ENCODE measurements at regions not wholly inside any gene's neighbourhood (a gene's known extent, or its start where the extent isn't known, plus 50 kb on each side); places are given as distances from the start of the nearest gene placed in this dataset.

DNA sequence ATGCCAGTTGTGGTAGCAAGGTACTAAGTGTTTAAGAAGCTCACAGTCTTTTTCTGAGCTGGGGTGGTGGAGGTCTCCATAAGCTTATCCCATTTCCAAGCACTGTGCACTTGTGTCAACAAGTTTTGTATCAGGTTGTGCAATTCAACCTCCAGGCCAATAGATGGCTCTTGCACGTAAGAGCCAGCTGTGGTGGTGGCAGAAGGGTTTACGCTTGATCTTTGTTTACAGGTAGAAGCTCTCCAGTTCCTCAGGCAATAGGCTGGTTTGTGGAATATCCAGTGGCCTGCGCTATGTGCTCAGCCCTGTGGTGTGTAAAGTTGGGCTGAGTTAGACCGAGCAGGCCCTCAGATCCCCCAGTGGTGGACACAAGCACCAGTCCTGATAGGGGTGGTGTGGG is 89.7 kb upstream of the CNTNAP5 start:
- no peaks in the 10 kb centered on the region for H3K4me1 Mint-ChIP-seq (ENCODE audit: insufficient read depth, unreplicated experiment)
- no peak overlapping the region for H3K4me3 Mint-ChIP-seq (ENCODE audit: unreplicated experiment)
- intact Hi-C loops (cut with micrococcal nuclease): no loop called here
- TF ChIP-seq, protein P1, sequence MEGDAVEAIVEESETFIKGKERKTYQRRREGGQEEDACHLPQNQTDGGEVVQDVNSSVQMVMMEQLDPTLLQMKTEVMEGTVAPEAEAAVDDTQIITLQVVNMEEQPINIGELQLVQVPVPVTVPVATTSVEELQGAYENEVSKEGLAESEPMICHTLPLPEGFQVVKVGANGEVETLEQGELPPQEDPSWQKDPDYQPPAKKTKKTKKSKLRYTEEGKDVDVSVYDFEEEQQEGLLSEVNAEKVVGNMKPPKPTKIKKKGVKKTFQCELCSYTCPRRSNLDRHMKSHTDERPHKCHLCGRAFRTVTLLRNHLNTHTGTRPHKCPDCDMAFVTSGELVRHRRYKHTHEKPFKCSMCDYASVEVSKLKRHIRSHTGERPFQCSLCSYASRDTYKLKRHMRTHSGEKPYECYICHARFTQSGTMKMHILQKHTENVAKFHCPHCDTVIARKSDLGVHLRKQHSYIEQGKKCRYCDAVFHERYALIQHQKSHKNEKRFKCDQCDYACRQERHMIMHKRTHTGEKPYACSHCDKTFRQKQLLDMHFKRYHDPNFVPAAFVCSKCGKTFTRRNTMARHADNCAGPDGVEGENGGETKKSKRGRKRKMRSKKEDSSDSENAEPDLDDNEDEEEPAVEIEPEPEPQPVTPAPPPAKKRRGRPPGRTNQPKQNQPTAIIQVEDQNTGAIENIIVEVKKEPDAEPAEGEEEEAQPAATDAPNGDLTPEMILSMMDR (IDR thresholded peaks at IDR 0.05; ENCODE audit: unreplicated experiment): no peak
- POLR2A ChIA-PET: no interaction called here
- H3K27me3 Mint-ChIP-seq (ENCODE audit: insufficient read depth, unreplicated experiment): no peaks in the 10 kb centered on the region
- H3K9me3 Mint-ChIP-seq (ENCODE audit: unreplicated experiment): peaks cover 4% of the 10 kb centered on the region
- no TSS peak for BruUV-seq (replicated peaks)
- no peak overlapping the region for H3K27ac Mint-ChIP-seq (ENCODE audit: low read depth, unreplicated experiment)
- H3K36me3 Mint-ChIP-seq (ENCODE audit: insufficient read depth, unreplicated experiment): no peaks in the 10 kb centered on the region
- no peak for DNase-seq (ENCODE audit: unreplicated experiment)
- CTCF ChIA-PET: no interaction called here

DNA sequence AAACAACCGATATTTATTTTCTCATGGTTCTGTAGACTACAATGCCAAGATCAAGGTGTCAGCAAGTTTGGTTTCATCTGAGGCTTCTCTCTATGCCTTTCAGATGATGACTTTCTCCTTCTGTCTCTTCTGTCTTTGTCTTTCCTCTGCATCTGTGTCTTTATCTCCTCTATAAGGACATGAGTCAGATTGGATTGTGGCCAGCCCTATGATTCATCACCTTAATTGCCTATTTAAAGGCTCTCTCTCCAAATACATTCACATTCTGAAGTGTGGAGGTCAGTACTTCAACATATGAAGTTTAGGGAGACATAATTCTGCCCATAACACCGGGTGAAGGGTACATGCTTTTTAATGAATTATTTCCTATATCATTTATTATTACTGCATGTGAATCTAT is 71.2 kb upstream of the CNTNAP5 start:
- Mint-ChIP-seq H3K27me3 (ENCODE audit: insufficient read depth, unreplicated experiment) (no peaks in the 10 kb centered on the region), H3K4me3 (ENCODE audit: unreplicated experiment) (no peak overlapping the region), H3K9me3 (ENCODE audit: unreplicated experiment) (no peaks in the 10 kb centered on the region), H3K36me3 (ENCODE audit: insufficient read depth, unreplicated experiment) (no peaks in the 10 kb centered on the region), H3K27ac (ENCODE audit: low read depth, unreplicated experiment) (no peak overlapping the region), H3K4me1 (ENCODE audit: insufficient read depth, unreplicated experiment) (peaks cover 13% of the 10 kb centered on the region)
- intact Hi-C loops (cut with micrococcal nuclease): no loop called here
- no TSS peak for BruUV-seq (replicated peaks)
- ChIA-PET POLR2A (no interaction called here), CTCF (no interaction called here)
- peak; percentile 94 for DNase-seq (ENCODE audit: unreplicated experiment)
- TF ChIP-seq, protein P1 (IDR thresholded peaks at IDR 0.05; ENCODE audit: unreplicated experiment): no peak

DNA sequence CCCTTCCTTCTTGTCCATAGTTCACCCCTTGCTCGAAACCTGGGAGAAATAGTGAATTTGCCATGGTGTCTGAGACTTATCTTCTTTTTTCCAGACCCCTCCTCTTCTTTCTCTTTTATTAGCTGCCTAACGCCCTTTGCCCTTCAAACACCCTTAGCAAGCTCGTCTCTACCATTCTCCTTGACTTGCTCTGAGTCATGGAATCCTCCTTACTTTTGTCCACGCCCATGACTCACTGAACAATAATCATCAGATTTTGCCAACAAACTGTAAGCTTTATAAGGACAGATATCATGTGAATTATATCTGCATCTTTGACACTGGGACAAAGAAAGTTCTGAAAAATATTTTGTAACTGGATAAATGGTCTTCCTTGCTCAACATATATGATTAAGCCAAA is 67.1 kb upstream of the CNTNAP5 start:
- POLR2A ChIA-PET: no interaction called here

DNA sequence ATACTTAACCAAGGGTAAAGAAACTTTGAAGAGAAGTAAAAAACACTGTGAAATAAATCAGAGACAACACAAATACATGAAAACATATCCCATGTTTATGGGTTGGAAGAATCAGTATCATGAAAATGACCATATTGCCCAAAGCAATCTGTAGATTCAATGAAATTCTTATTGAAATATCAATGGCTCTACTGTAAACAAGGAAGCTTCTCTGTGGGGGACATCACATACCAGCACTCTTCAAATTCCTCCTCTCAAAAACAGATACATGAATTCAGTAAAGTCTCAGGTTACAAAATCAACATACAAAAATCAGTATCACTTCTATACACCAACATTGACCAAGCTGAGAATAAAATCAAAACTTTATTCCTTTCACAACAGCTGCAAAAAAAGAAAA is 63.5 kb upstream of the CNTNAP5 start:
- Mint-ChIP-seq H3K4me1 (ENCODE audit: insufficient read depth, unreplicated experiment) (peaks cover 6% of the 10 kb centered on the region), H3K4me3 (ENCODE audit: unreplicated experiment) (no peak overlapping the region), H3K27ac (ENCODE audit: low read depth, unreplicated experiment) (no peak overlapping the region), H3K9me3 (ENCODE audit: unreplicated experiment) (peaks cover 8% of the 10 kb centered on the region), H3K36me3 (ENCODE audit: insufficient read depth, unreplicated experiment) (no peaks in the 10 kb centered on the region), H3K27me3 (ENCODE audit: insufficient read depth, unreplicated experiment) (no peaks in the 10 kb centered on the region)
- TF ChIP-seq, protein P1 (IDR thresholded peaks at IDR 0.05; ENCODE audit: unreplicated experiment): no peak
- ChIA-PET CTCF (no interaction called here), POLR2A (interaction anchor here (0.6 kb wide), 1 partner anchor 33 kb away, joined by 3 read pairs; no protein-coding TSS in a partner anchor)
- BruUV-seq (replicated peaks): no TSS peak
- intact Hi-C loops (cut with micrococcal nuclease): no loop called here
- no peak for DNase-seq (ENCODE audit: unreplicated experiment)

More for the DNA sequence above, 67.1 kb upstream of the CNTNAP5 start:
- Mint-ChIP-seq H3K4me3 (ENCODE audit: unreplicated experiment) (no peak overlapping the region), H3K9me3 (ENCODE audit: unreplicated experiment) (peaks cover 8% of the 10 kb centered on the region), H3K4me1 (ENCODE audit: insufficient read depth, unreplicated experiment) (peaks cover 13% of the 10 kb centered on the region), H3K36me3 (ENCODE audit: insufficient read depth, unreplicated experiment) (no peaks in the 10 kb centered on the region), H3K27ac (ENCODE audit: low read depth, unreplicated experiment) (peak overlapping the region; percentile 1), H3K27me3 (ENCODE audit: insufficient read depth, unreplicated experiment) (no peaks in the 10 kb centered on the region)
- intact Hi-C loops (cut with micrococcal nuclease): no loop called here
- TF ChIP-seq, protein P1 (IDR thresholded peaks at IDR 0.05; ENCODE audit: unreplicated experiment): no peak
- CTCF ChIA-PET: no interaction called here
- BruUV-seq (replicated peaks): no TSS peak
- DNase-seq (ENCODE audit: unreplicated experiment): peak; percentile 73

Data from MCF 10A (cell line).